NCI-H1105 treated with DMSO at 0.1 percent for 48 hours (cell line): ENCODE measurements at regions not wholly inside any gene's neighbourhood (a gene's known extent, or its start where the extent isn't known, plus 50 kb on each side); places are given as distances from the start of the nearest gene placed in this dataset.
"Not testable (repeated sequence)": the region's sequence is repeated elsewhere in the genome, so short reads cannot be mapped to it uniquely, and the experiment has no call there.

Experiments used
- DNase-seq: peaks from one replicate; lab custom pipeline; 2025; lab: John Stamatoyannopoulos, UW

- no peak for DNase-seq
These were observed 229.9 kb upstream of the DTNA start for GRCh38 chr18:34480162-34480700.

GRCh38 chr18:34482204-34482603 is 227.9 kb upstream of the DTNA start:
- no peak for DNase-seq

GRCh38 chr18:34483198-34483597 is 226.9 kb upstream of the DTNA start:
- no peak for DNase-seq

- no peak for DNase-seq
These were observed 218.4 kb upstream of the DTNA start for GRCh38 chr18:34491719-34492118.

- peak; percentile 53 for DNase-seq
These were observed 217.4 kb upstream of the DTNA start for GRCh38 chr18:34492652-34493051.

- peak; percentile 81 for DNase-seq
These were observed 217.0 kb upstream of the DTNA start for GRCh38 chr18:34493099-34493544.

- peak; percentile 62 for DNase-seq
These were observed 216.3 kb upstream of the DTNA start for GRCh38 chr18:34493566-34494358.

GRCh38 chr18:34494359-34494696 is 215.8 kb upstream of the DTNA start:
- no peak for DNase-seq

GRCh38 chr18:34495506-34495905 is 214.6 kb upstream of the DTNA start:
- DNase-seq = no peak

GRCh38 chr18:34501553-34501952 is 208.5 kb upstream of the DTNA start:
- no peak for DNase-seq

- DNase-seq = no peak
These were observed 203.9 kb upstream of the DTNA start for GRCh38 chr18:34506198-34506597.

- no peak for DNase-seq
These were observed 200.9 kb upstream of the DTNA start for GRCh38 chr18:34509163-34509562.

GRCh38 chr18:34509879-34510586 is 200.1 kb upstream of the DTNA start:
- no peak for DNase-seq

- DNase-seq = no peak
These were observed 199.2 kb upstream of the DTNA start for GRCh38 chr18:34510926-34511325.

- DNase-seq = no peak
These were observed 198.7 kb upstream of the DTNA start for GRCh38 chr18:34511435-34511834.

GRCh38 chr18:34511879-34512278 is 198.2 kb upstream of the DTNA start:
- no peak for DNase-seq

GRCh38 chr18:34514238-34514637 is 195.9 kb upstream of the DTNA start:
- no peak for DNase-seq

- no peak for DNase-seq
These were observed 195.1 kb upstream of the DTNA start for GRCh38 chr18:34514957-34515356.

- not testable (repeated sequence) for DNase-seq
These were observed 193.7 kb upstream of the DTNA start for GRCh38 chr18:34516355-34516754.

- DNase-seq = not testable (repeated sequence)
These were observed 193.1 kb upstream of the DTNA start for GRCh38 chr18:34516996-34517395.

- no peak for DNase-seq
These were observed 189.1 kb upstream of the DTNA start for GRCh38 chr18:34521040-34521439.

- no peak for DNase-seq
These were observed 187.5 kb upstream of the DTNA start for GRCh38 chr18:34522603-34523002.

GRCh38 chr18:34525244-34525643 is 184.9 kb upstream of the DTNA start:
- DNase-seq = no peak
